Left colon (tissue), 2 donors: ENCODE measurements at regions not wholly inside any gene's neighbourhood (a gene's known extent, or its start where the extent isn't known, plus 50 kb on each side); places are given as distances from the start of the nearest gene placed in this dataset.
"Not testable (repeated sequence)": the region's sequence is repeated elsewhere in the genome, so short reads cannot be mapped to it uniquely, and the experiment has no call there.

Source experiments
- ATAC-seq: fragments of 200-7000 bp; cut with Tn5 transposase; one replicate; pipeline ENCODE4 v1.9.1; 2020; ENCODE audit warnings: mild to moderate bottlenecking, moderate library complexity
- DNase-seq, 2 donors: peaks; one replicate each; pipeline ENCODE4 v3.0.0-alpha.2; 2020
- intact Hi-C, 2 donors: fragments of 100-400 bp; cut with DNase I in 1 of 2; cut with micrococcal nuclease in 1 of 2; formaldehyde crosslinking; loops; one replicate each; pipeline versions ENCODE4 v1.11.2 to v1.14.0; 2022; cut with DNase I, micrococcal nuclease
- donor health status: DM: no; HTN: no; CAD: no.
- donor health status: DM: yes; HTN: yes; CAD: no.

- ATAC-seq (no peak), DNase-seq (no peak)
- intact Hi-C loops = no loop called here
These were observed 351.5 kb upstream of the KLF4 start for GRCh38 chr9:107841076-107841475.

DNA sequence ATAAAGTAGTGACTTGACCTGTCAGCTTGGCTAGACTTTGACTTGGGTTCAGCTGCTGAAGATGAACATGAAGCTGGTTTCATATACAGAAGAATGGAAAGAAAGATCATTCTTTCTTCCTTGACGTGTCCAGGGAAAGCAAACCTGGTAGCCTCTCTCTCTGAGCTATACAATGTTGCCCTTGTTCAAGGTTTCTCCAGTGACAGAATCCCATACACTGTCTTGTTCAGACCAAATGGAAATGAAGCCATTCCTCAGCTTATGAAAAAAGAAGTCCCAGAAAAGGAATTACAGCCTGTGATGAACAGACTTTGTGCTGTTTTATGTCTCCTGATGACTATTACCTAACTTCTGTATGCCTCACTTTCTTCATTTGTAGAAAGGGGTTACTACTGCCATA is 349.8 kb upstream of the KLF4 start:
- intact Hi-C loops = no loop called here
- ATAC-seq (no peak), DNase-seq (no peak)

DNA sequence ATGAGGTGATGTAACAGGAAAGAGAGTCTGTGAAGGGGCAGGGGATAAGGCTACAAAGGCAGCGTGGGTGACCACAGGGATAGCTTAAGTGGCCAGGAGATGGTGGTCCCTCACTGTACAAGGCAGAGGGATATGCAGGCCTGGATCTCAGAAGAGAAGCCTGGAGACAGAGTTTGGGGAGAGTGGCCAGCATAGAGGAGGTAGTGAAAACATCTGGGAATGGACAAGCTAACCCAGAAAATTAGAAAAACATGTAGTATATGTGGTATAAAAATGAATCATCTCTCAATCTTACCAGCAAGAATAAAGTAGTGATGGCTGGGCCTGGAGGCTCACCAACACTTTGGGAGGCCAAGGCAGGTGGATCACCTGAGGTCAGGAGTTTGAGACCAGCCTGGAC is 349.2 kb upstream of the KLF4 start:
- ATAC-seq (no peak), DNase-seq (no peak)

DNA sequence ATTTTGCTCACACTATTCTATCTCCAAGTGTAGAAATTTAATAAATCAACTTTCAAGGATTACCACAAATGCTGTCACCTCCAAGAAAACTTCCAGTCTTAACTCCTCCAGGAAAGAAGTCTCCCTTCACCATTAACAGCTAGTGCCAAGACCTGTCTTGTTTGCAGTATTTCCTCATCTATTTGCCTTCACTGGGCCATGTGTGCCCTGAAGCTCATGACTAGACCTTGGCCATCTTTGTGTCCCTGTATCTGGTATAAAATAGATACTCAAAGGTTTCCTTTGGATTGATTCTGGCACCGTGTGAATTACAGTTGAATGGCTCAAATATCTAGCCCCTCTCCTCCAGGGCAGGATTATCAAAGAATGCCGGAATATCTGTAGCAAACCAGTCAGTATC is 346.7 kb upstream of the KLF4 start:
- ATAC-seq (no peak), DNase-seq (no peak)
- intact Hi-C loops = no loop called here

More for the DNA sequence above, 349.2 kb upstream of the KLF4 start:
- intact Hi-C loops = no loop called here

DNA sequence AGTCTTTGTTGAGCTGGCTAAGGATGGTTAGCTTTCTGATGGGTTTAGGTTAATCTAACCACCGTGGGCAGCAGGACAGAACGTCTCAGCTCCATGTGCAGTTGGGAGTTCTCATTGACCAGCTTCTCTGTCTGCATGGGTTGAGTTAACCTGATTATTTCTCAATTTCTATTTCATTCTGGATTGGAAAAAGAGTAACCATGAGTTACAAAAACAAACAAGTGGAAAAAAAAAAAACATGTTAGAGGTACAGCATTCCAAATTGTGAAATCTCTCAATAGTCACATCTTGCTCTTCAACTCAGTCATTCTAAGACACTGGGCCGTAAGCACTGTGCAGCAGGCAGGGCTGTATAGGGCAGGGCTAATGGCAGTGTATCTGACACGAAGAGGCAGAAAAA is 343.7 kb upstream of the KLF4 start:
- ATAC-seq (no peak), DNase-seq (no peak)

DNA sequence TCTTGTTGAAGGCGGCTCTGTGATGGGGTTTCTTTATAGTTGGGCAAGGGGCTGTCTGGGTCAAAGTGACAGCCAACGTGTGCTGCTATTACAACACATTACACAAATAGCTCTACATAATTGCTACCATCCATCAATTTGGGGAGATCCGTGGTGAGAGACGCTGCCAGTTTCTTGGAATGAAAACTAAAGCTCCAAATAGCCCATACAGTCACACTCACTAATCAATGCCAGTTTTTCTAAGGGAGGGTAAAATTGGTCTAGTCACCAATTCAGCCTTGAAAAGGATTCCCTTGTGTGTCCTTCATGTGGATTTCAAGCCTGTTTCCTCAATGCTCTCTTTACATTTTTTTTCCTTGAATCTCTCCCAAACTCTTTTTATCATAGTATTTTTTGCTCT is 343.3 kb upstream of the KLF4 start:
- intact Hi-C loops = no loop called here
- DNase-seq (no peak), ATAC-seq (no peak)

More for the DNA sequence above, 343.7 kb upstream of the KLF4 start:
- intact Hi-C loops = no loop called here

GRCh38 chr9:107830479-107830878 is 340.9 kb upstream of the KLF4 start:
- DNase-seq (no peak), ATAC-seq (no peak)
- intact Hi-C loops = no loop called here

- no peak for DNase-seq
- peak; percentile 66 for ATAC-seq
- intact Hi-C loops = no loop called here
These were observed 338.3 kb upstream of the KLF4 start for GRCh38 chr9:107827884-107828283.

GRCh38 chr9:107827304-107827703 is 337.7 kb upstream of the KLF4 start:
- peak; percentile 63 for ATAC-seq
- intact Hi-C loops = no loop called here
- no peak for DNase-seq

DNA sequence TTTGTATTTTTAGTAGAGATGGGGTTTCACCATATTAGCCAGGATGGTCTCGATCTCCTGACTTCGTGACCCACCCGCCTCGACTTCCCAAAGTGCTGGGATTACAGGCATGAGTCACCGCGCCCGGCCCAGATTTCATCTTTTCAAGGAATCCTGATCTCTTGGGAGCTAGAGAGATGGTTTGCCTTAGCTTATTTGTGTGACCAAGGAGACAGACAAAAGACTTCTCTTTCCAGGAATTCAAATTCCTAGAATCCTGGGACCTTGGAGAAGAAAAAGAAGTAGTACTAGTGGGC is 337.1 kb upstream of the KLF4 start:
- DNase-seq, ATAC-seq, intact Hi-C loops: not testable (repeated sequence)

DNA sequence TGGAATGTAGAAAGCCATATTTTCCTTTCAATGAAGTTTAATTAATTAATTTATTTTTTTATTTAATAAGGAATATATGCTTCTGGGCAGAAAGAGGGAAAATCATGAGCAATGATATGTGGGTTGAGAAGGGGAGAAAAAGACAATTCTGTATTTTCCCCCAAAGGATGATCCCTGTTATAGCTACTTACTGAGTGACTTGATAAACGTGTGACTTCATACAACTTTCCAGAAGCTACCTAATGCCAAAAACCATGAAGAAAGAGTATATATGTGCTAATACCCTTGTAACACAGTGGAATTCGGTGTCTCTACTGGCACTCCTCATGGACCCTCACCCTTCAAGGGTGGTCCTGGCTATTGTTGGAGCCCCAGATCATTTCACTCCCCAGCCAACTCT is 335.0 kb upstream of the KLF4 start:
- ATAC-seq (no peak), DNase-seq (no peak)
- intact Hi-C loops = no loop called here

DNA sequence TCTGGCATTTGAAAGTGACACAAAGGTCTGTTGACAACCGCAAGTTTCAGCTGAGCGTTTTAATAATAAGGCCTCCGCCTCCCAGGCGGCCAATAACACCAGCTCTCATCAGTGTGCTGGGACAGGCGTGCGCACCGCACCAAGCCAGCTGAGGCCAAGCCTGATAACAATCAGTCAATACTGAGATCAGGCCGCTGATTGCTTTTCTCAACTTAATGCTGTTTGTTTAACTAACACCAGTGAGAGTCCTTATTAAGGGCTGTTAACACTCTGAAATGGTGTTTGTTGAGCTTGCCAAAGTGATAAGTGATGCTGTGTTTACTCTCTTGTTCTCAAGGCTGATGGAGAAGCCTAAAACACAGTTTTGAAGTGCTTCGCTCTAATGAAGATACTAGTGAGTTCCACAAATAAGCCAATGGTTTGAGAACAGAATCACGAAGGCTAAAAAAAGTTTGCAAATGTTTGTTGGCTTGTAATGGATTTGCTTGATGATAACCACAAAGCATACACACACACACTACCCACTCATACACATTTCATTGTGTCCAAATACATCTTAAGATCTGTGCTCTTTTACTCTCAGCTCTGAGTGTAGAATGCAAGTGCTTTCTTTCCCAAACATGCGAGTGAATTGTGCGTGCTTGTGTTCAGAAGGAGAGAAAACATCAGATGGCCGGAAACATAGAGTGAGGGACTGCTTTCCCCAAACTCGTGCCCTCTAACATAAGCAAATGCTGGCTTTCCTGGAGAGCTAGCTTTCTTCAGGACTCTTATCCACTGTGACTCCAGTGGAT is 330.4 kb upstream of the KLF4 start:
- DNase-seq = peak; percentile 64 to 75
- intact Hi-C loops = no loop called here
- peak; percentile 88 for ATAC-seq

GRCh38 chr9:107818503-107818829 is 328.9 kb upstream of the KLF4 start:
- DNase-seq, intact Hi-C loops, ATAC-seq: not testable (repeated sequence)

- DNase-seq, intact Hi-C loops, ATAC-seq: not testable (repeated sequence)
These were observed 328.3 kb upstream of the KLF4 start for GRCh38 chr9:107817595-107818502.

DNA sequence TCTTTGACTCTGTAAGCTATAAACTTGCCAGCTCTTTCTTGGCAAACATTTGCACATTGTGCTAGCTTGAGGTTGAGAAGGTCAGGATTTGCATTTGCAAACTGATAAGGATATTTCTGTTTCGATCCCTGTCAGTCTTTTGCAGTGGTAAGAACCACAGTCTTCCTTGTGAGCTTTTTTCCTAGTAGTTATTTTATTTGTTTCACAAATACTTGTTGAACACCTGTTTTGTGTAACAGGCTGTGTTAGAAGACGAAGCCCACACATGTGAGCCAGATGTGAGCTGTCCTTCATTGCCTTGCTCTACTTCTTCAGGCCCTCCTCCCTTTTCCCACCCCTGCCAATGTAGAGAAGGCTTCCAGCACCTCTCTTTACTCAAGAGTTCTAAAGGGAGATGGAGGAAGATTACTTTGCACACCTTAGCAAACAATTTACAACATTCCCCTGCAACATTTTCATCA is 327.0 kb upstream of the KLF4 start:
- intact Hi-C loops = no loop called here
- ATAC-seq = peak; percentile 79
- no peak for DNase-seq

GRCh38 chr9:107815782-107816560 is 326.4 kb upstream of the KLF4 start:
- ATAC-seq = no peak
- intact Hi-C loops = no loop called here
- DNase-seq = no peak

DNA sequence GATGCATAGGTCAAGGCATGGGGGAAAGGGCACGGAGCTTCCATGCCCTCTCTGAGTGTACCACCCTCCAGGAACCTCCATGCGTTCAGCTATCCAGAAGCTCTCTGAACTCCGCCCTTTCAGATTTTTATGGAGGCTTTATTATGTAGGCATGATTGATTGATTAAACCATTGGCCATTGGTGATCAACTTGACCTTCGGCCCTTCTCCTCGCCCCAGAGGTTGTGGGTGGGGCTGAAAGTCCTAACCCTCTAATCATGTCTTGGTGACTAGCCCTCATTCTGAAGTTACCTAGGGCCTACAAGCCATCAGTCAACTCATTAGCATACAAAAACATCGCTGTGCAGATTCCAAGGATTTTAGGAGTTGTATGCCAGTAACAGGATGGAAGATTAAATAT is 323.7 kb upstream of the KLF4 start:
- DNase-seq (no peak), ATAC-seq (no peak)
- intact Hi-C loops = no loop called here

GRCh38 chr9:107810461-107810961 is 320.9 kb upstream of the KLF4 start:
- DNase-seq (no peak), ATAC-seq (no peak)
- intact Hi-C loops = no loop called here

GRCh38 chr9:107809871-107810460 is 320.4 kb upstream of the KLF4 start:
- intact Hi-C loops = no loop called here
- DNase-seq (no peak), ATAC-seq (peak; percentile 66)
